Gastroesophageal sphincter (tissue), 3 donors: ENCODE measurements at regions not wholly inside any gene's neighbourhood (a gene's known extent, or its start where the extent isn't known, plus 50 kb on each side); places are given as distances from the start of the nearest gene placed in this dataset.
"Not testable (repeated sequence)": the region's sequence is repeated elsewhere in the genome, so short reads cannot be mapped to it uniquely, and the experiment has no call there.

Source experiments
- POLR2A ChIP-seq, 2 donors: fragments of 450-650 bp; IDR thresholded peaks; one replicate each; pipeline ENCODE4 v1.6.1; 2017; ENCODE audit warnings: antibody characterized with exemption in 2 of 2, mild to moderate bottlenecking in 2 of 2, moderate library complexity in 1 of 2
- POLR2AphosphoS5 ChIP-seq: sonication (generic); formaldehyde crosslinking; IDR thresholded peaks from one replicate; pipeline ENCODE4 v1.6.1; 2017; ENCODE audit warnings: antibody characterized with exemption
- TF ChIP-seq, protein P1 (sequence below), 4 experiments: fragments of 200-600 bp in 2 of 4; fragments of 450-650 bp in 2 of 4; sonication (generic) in 1 of 4; IDR thresholded peaks; one replicate each; pipeline ENCODE4 v1.5.1; 2017 to 2019; ENCODE audit warnings: antibody characterized with exemption in 4 of 4, mild to moderate bottlenecking in 2 of 4, moderate library complexity in 2 of 4

DNA sequence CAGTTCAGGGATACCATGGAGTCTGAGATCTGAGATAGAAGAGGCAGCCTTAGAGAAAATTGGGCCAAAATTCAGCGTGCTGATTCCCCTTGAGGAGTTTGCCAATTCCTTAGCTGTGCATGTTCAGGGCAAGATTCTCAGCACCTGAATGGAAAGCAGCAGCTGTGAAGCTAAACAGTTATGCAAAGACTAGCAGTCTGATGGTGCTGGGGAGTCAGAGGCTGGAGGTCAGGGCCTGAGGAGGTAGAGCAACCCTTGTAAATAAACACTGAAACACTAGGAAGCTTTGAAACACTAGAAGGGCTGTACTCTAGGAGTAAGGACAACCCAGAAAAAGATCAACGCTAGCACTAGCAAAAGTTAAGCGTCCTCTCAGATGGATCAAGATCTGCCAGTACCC, 117.1 kb downstream of the OR52B4 start:
- TF ChIP-seq, protein P1, sequence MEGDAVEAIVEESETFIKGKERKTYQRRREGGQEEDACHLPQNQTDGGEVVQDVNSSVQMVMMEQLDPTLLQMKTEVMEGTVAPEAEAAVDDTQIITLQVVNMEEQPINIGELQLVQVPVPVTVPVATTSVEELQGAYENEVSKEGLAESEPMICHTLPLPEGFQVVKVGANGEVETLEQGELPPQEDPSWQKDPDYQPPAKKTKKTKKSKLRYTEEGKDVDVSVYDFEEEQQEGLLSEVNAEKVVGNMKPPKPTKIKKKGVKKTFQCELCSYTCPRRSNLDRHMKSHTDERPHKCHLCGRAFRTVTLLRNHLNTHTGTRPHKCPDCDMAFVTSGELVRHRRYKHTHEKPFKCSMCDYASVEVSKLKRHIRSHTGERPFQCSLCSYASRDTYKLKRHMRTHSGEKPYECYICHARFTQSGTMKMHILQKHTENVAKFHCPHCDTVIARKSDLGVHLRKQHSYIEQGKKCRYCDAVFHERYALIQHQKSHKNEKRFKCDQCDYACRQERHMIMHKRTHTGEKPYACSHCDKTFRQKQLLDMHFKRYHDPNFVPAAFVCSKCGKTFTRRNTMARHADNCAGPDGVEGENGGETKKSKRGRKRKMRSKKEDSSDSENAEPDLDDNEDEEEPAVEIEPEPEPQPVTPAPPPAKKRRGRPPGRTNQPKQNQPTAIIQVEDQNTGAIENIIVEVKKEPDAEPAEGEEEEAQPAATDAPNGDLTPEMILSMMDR (IDR thresholded peaks at IDR 0.05) = not testable (repeated sequence)
- not testable (repeated sequence) for TF ChIP-seq POLR2AphosphoS5; POLR2A (IDR thresholded peaks at IDR 0.05)
